Endothelial cell (in vitro differentiated cells): ENCODE measurements at regions not wholly inside any gene's neighbourhood (a gene's known extent, or its start where the extent isn't known, plus 50 kb on each side); places are given as distances from the start of the nearest gene placed in this dataset.
"Not testable (repeated sequence)": the region's sequence is repeated elsewhere in the genome, so short reads cannot be mapped to it uniquely, and the experiment has no call there.

Source experiments
- DNase-seq: peaks from one replicate; pipeline ENCODE4 v3.0.0; 2021; ENCODE audit warnings: low spot score
- H3K27ac Mint-ChIP-seq: one replicate; pipeline ENCODE4 v1.8.0; 2021; ENCODE audit warnings: mixed read lengths, inconsistent platforms; ENCODE audit not compliant: unreplicated experiment
- H3K27me3 Mint-ChIP-seq: one replicate; pipeline ENCODE4 v1.8.0; 2021; ENCODE audit warnings: mild to moderate bottlenecking, moderate library complexity, mixed read lengths, inconsistent platforms; ENCODE audit not compliant: unreplicated experiment
- H3K36me3 Mint-ChIP-seq: one replicate; pipeline ENCODE4 v1.8.0; 2021; ENCODE audit warnings: mild to moderate bottlenecking, low read depth, mixed read lengths, inconsistent platforms; ENCODE audit not compliant: unreplicated experiment
- H3K4me1 Mint-ChIP-seq: one replicate; pipeline ENCODE4 v1.8.0; 2021; ENCODE audit warnings: mild to moderate bottlenecking, mixed read lengths, inconsistent platforms; ENCODE audit not compliant: unreplicated experiment
- H3K4me3 Mint-ChIP-seq: one replicate; pipeline ENCODE4 v1.8.0; 2021; ENCODE audit warnings: mild to moderate bottlenecking, mixed read lengths, inconsistent platforms; ENCODE audit not compliant: unreplicated experiment
- H3K9me3 Mint-ChIP-seq: one replicate; pipeline ENCODE4 v1.8.0; 2021; ENCODE audit warnings: mixed read lengths, inconsistent platforms; ENCODE audit not compliant: unreplicated experiment
- CTCF ChIP-seq: fragments of 200-600 bp; sonication (generic); IDR thresholded peaks from one replicate; pipeline ENCODE4 v1.5.0; 2021; ENCODE audit warnings: antibody characterized with exemption; ENCODE audit not compliant: unreplicated experiment

- H3K4me3 Mint-ChIP-seq: no peak overlapping the region
- H3K4me1 Mint-ChIP-seq: no peaks in the 10 kb centered on the region
- H3K27ac Mint-ChIP-seq: no peak overlapping the region
- H3K27me3 Mint-ChIP-seq: peaks cover 23% of the 10 kb centered on the region
- H3K9me3 Mint-ChIP-seq: peaks cover 62% of the 10 kb centered on the region
- H3K36me3 Mint-ChIP-seq: peaks cover 33% of the 10 kb centered on the region
- no peak for TF ChIP-seq CTCF
- DNase-seq: no peak
Measured at GRCh38 chrX:444305-444704, 57.6 kb upstream of the PPP2R3B start.

- H3K9me3 Mint-ChIP-seq: peaks cover 48% of the 10 kb centered on the region
- no peak overlapping the region for H3K4me3 Mint-ChIP-seq
- TF ChIP-seq CTCF: no peak
- no peak for DNase-seq
- H3K36me3 Mint-ChIP-seq: peaks cover 19% of the 10 kb centered on the region
- H3K4me1 Mint-ChIP-seq: no peaks in the 10 kb centered on the region
- no peak overlapping the region for H3K27ac Mint-ChIP-seq
- H3K27me3 Mint-ChIP-seq: peaks cover 13% of the 10 kb centered on the region
Measured at GRCh38 chrX:445727-446126, 59.0 kb upstream of the PPP2R3B start.

- Mint-ChIP-seq H3K27me3 (peaks cover 8% of the 10 kb centered on the region), H3K4me3 (no peak overlapping the region), H3K9me3 (peaks cover 43% of the 10 kb centered on the region), H3K36me3 (peaks cover 14% of the 10 kb centered on the region), H3K27ac (no peak overlapping the region), H3K4me1 (no peaks in the 10 kb centered on the region)
- DNase-seq: no peak
- no peak for TF ChIP-seq CTCF
Measured at GRCh38 chrX:446245-446644, 59.5 kb upstream of the PPP2R3B start.

- peaks cover 9% of the 10 kb centered on the region for H3K27me3 Mint-ChIP-seq
- peaks cover 39% of the 10 kb centered on the region for H3K9me3 Mint-ChIP-seq
- no peak overlapping the region for H3K4me3 Mint-ChIP-seq
- H3K27ac Mint-ChIP-seq: no peak overlapping the region
- H3K36me3 Mint-ChIP-seq: peaks cover 14% of the 10 kb centered on the region
- no peak for DNase-seq
- H3K4me1 Mint-ChIP-seq: no peaks in the 10 kb centered on the region
- no peak for TF ChIP-seq CTCF
Measured at GRCh38 chrX:447052-447451, 60.3 kb upstream of the PPP2R3B start.

GRCh38 chrX:451750-452149 is 65.0 kb upstream of the PPP2R3B start:
- H3K9me3 Mint-ChIP-seq: peaks cover 30% of the 10 kb centered on the region
- H3K27ac Mint-ChIP-seq, H3K27me3 Mint-ChIP-seq: not testable (repeated sequence)

GRCh38 chrX:452598-452997 is 65.9 kb upstream of the PPP2R3B start:
- DNase-seq: no peak
- Mint-ChIP-seq H3K4me1 (no peaks in the 10 kb centered on the region), H3K27me3 (peaks cover 5% of the 10 kb centered on the region), H3K36me3 (peaks cover 14% of the 10 kb centered on the region), H3K9me3 (peaks cover 39% of the 10 kb centered on the region), H3K4me3 (no peak overlapping the region), H3K27ac (no peak overlapping the region)
- TF ChIP-seq CTCF: no peak

More at GRCh38 chrX:451750-452149, 65.0 kb upstream of the PPP2R3B start:
- H3K4me1 Mint-ChIP-seq, DNase-seq, H3K4me3 Mint-ChIP-seq: not testable (repeated sequence)
- peaks cover 14% of the 10 kb centered on the region for H3K36me3 Mint-ChIP-seq

GRCh38 chrX:454514-454913 is 67.8 kb upstream of the PPP2R3B start:
- not testable (repeated sequence) for H3K4me3 Mint-ChIP-seq, H3K27me3 Mint-ChIP-seq, DNase-seq, H3K27ac Mint-ChIP-seq, H3K4me1 Mint-ChIP-seq
- H3K36me3 Mint-ChIP-seq: peaks cover 10% of the 10 kb centered on the region
- peaks cover 36% of the 10 kb centered on the region for H3K9me3 Mint-ChIP-seq
